ENCODE measurements at regions not wholly inside any gene's neighbourhood (a gene's known extent, or its start where the extent isn't known, plus 50 kb on each side); places are given as distances from the start of the nearest gene placed in this dataset.

- intact Hi-C loops (cut with micrococcal nuclease), result no loop called here
- BruUV-seq (replicated peaks), result no TSS peak
- Histone ChIP-seq H3K9me3 (ENCODE audit: control insufficient read depth, insufficient read depth, low read length) (no peaks in the 10 kb centered on the region), H2BK5ac (ENCODE audit: low read depth, low read length, poor library complexity, severe bottlenecking) (no peak overlapping the region), H3K14ac (replicated peaks; ENCODE audit: low read depth, low read length) (no peak overlapping the region), H2AFZ (replicated peaks; ENCODE audit: low read length, poor library complexity) (no peak overlapping the region), H3K79me1 (ENCODE audit: low read depth in 1 of 2, low read length in 2 of 2) (no peaks in the 10 kb centered on the region), H2BK20ac (ENCODE audit: low read depth, low read length) (no peak overlapping the region), H3K27ac (ENCODE audit: insufficient read depth, low read length) (no peak overlapping the region), H3K4me2 (ENCODE audit: low read depth, low read length) (no peak overlapping the region), H3K4me1 (ENCODE audit: control insufficient read depth, insufficient read depth, low read length) (no peaks in the 10 kb centered on the region), H2BK15ac (ENCODE audit: low read depth, low read length) (no peak overlapping the region), H3K9me1 (ENCODE audit: insufficient read depth, low read length) (no peaks in the 10 kb centered on the region), H3K27me3 (ENCODE audit: control insufficient read depth, insufficient read depth, low read length) (no peaks in the 10 kb centered on the region), H3K18ac (ENCODE audit: low read depth, low read length) (no peak overlapping the region), H4K8ac (ENCODE audit: low read depth in 2 of 2, low read length in 2 of 2) (no peak overlapping the region), H3K9ac (ENCODE audit: low read depth, low read length) (no peak overlapping the region), H4K20me1 (ENCODE audit: insufficient read depth, low read length) (no peaks in the 10 kb centered on the region), H3K36me3 (ENCODE audit: control insufficient read depth, insufficient read depth, low read length) (no peaks in the 10 kb centered on the region), H2BK120ac (ENCODE audit: low read depth, low read length) (no peak overlapping the region), H3K23ac (ENCODE audit: low read depth, low read length) (no peak overlapping the region), H3K56ac (ENCODE audit: extremely low read depth, insufficient read depth, low read length) (no peak overlapping the region; the same call in 1 of the 2 replicates), H4K91ac (ENCODE audit: insufficient read depth, low read depth, low read length) (no peak overlapping the region), H2AK5ac (ENCODE audit: low read depth, low read length) (no peak overlapping the region), H3K4ac (ENCODE audit: low read depth, low read length) (no peak overlapping the region), H4K5ac (ENCODE audit: low read depth, low read length) (no peak overlapping the region), H3K4me3 (ENCODE audit: insufficient read depth, low read depth, low read length) (no peak overlapping the region), H2AK9ac (replicated peaks; ENCODE audit: low read depth, low read length, poor library complexity) (no peak overlapping the region)
- ChIA-PET CTCF (no interaction called here), POLR2A (ENCODE audit: unreplicated experiment) (no interaction called here)
- in situ Hi-C loops (cut with MboI; ENCODE audit: low sequenced_read_pairs), result no loop called here
- TF ChIP-seq MAFK (IDR thresholded peaks at IDR 0.05; ENCODE audit: low read depth, low read length) (no peak), RFX5 (IDR thresholded peaks at IDR 0.05; ENCODE audit: low read depth, low read length) (no peak), SMC3 (IDR thresholded peaks at IDR 0.05; ENCODE audit: low read depth, low read length) (no peak), MAZ (IDR thresholded peaks at IDR 0.05; ENCODE audit: borderline replicate concordance, low read depth, low read length) (no peak), MXI1 (IDR thresholded peaks at IDR 0.05; ENCODE audit: borderline replicate concordance, low read depth, low read length) (no peak), FOS (IDR thresholded peaks at IDR 0.05; ENCODE audit: low read depth, low read length) (no peak)
- dilution Hi-C loops (cut with HindIII; ENCODE audit: low sequenced_read_pairs, unreplicated experiment), result no loop called here
- no CpG with 5 or more reads among the region's 1 CpG for WGBS, 2 experiments (ENCODE audit: extremely low coverage in 2 of 2, insufficient read length in 1 of 2)
- DNase-seq (no peak), ATAC-seq (ENCODE audit: low read depth) (no peak)
Observed at GRCh38 chr2:125870746-125871145, 785.2 kb upstream of the GYPC start.

Measured in IMR-90 (cell line).